OCI-LY7 (cell line): ENCODE measurements at regions not wholly inside any gene's neighbourhood (a gene's known extent, or its start where the extent isn't known, plus 50 kb on each side); places are given as distances from the start of the nearest gene placed in this dataset.
"Not testable (repeated sequence)": the region's sequence is repeated elsewhere in the genome, so short reads cannot be mapped to it uniquely, and the experiment has no call there.

ENCODE experiments used
- BruUV-seq: library from RNA; stranded (reverse); fragments of 400-500 nt; replicated peaks from 2 replicates; lab custom pipeline; 2021; lab: Mats Ljungman, UMichigan
- CTCF ChIA-PET: fragments of 300-600 bp; sonication (Branson Sonifier 250); formaldehyde crosslinking; loops from one replicate; lab custom pipeline; 2022; ENCODE audit warnings: antibody characterized with exemption; ENCODE audit not compliant: unreplicated experiment; lab: Charles Lee
- POLR2A ChIA-PET: fragments of 300-600 bp; sonication (Branson Sonifier 250); formaldehyde crosslinking; loops from one replicate; lab custom pipeline; 2022; ENCODE audit warnings: antibody characterized with exemption; lab: Charles Lee
- DNase-seq: peaks from one replicate; pipeline ENCODE4 v3.0.0-alpha.2; 2015; ENCODE audit warnings: low spot score
- H2AFZ ChIP-seq: fragments of 200-600 bp; sonication (generic), shearing (Covaris generic); 2 replicates; pipeline ENCODE4 v1.6.1; 2014; ENCODE audit warnings: mild to moderate bottlenecking, antibody characterized with exemption, low read length, moderate library complexity
- H3K27ac ChIP-seq: fragments of 200-600 bp; sonication (generic); 2 replicates; pipeline ENCODE4 v1.5.1; 2014; ENCODE audit warnings: mixed run types, low read depth, mild to moderate bottlenecking, moderate library complexity, low read length, inconsistent platforms; ENCODE audit not compliant: poor library complexity, severe bottlenecking
- H3K36me3 ChIP-seq: fragments of 200-600 bp; sonication (generic); 2 replicates; pipeline ENCODE4 v1.6.1; 2014; ENCODE audit warnings: mild to moderate bottlenecking, antibody characterized with exemption, low read length, moderate library complexity, mixed read lengths; ENCODE audit not compliant: insufficient read depth
- H3K4me1 ChIP-seq: fragments of 200-600 bp; sonication (generic); 2 replicates; pipeline ENCODE4 v1.5.1; 2014; ENCODE audit warnings: mild to moderate bottlenecking, low read length; ENCODE audit not compliant: insufficient read depth, poor library complexity, severe bottlenecking
- H3K4me2 ChIP-seq: fragments of 200-600 bp; sonication (generic); 2 replicates; pipeline ENCODE4 v1.6.1; 2014; ENCODE audit warnings: mild to moderate bottlenecking, low read length
- H3K4me3 ChIP-seq: fragments of 200-600 bp; sonication (generic); 2 replicates; pipeline ENCODE4 v1.5.1; 2014; ENCODE audit warnings: mild to moderate bottlenecking, low read depth, low read length; ENCODE audit not compliant: poor library complexity, severe bottlenecking
- H3K79me2 ChIP-seq: fragments of 200-600 bp; sonication (generic); 2 replicates; pipeline ENCODE4 v1.6.1; 2016; ENCODE audit warnings: low read depth, mild to moderate bottlenecking, low read length, moderate library complexity, mixed read lengths; ENCODE audit not compliant: insufficient read depth
- H3K9me2 ChIP-seq: fragments of 200-600 bp; sonication (generic); 2 replicates; pipeline ENCODE4 v1.6.1; 2016; ENCODE audit warnings: mild to moderate bottlenecking, low read length, mixed read lengths; ENCODE audit not compliant: insufficient read depth
- H3K9me3 ChIP-seq: fragments of 200-600 bp; sonication (generic); 2 replicates; pipeline ENCODE4 v1.6.1; 2014; ENCODE audit warnings: mild to moderate bottlenecking, mixed run types, low read length, mixed read lengths
- H4K20me1 ChIP-seq: fragments of 200-600 bp; sonication (generic); 2 replicates; pipeline ENCODE4 v1.6.1; 2014; ENCODE audit warnings: mild to moderate bottlenecking, antibody characterized with exemption, low read length, moderate library complexity, mixed read lengths; ENCODE audit not compliant: insufficient read depth
- intact Hi-C: fragments of 100-400 bp; cut with micrococcal nuclease; formaldehyde crosslinking; loops from one replicate; pipeline ENCODE4 v1.10.0; 2022; ENCODE audit not compliant: unreplicated experiment

DNA sequence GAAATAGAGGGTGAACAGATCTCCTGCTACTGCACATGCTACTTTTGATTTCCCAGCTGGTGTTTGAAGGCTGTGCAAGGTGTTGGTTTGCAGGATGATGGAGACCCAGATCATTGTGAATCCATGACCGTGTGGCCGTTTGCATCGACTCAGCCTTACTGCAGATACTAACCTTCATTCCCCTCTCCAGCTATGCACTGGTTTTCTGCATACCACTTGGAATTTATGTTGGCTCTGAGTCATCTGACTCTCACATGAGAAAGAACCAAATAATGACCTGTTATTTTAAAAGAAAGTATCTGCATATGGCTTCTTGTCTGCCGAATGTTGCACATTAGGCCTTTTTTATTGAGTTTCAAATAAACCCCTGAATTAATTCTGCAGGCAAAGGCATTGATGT lies 183.3 kb upstream of the PRKX start:
- H3K27ac ChIP-seq, H3K4me1 ChIP-seq, H3K4me3 ChIP-seq, H3K9me3 ChIP-seq, H4K20me1 ChIP-seq, H3K9me2 ChIP-seq, BruUV-seq, POLR2A ChIA-PET, H3K36me3 ChIP-seq, intact Hi-C loops, CTCF ChIA-PET, H3K4me2 ChIP-seq, H3K79me2 ChIP-seq, H2AFZ ChIP-seq, DNase-seq: not testable (repeated sequence)

DNA sequence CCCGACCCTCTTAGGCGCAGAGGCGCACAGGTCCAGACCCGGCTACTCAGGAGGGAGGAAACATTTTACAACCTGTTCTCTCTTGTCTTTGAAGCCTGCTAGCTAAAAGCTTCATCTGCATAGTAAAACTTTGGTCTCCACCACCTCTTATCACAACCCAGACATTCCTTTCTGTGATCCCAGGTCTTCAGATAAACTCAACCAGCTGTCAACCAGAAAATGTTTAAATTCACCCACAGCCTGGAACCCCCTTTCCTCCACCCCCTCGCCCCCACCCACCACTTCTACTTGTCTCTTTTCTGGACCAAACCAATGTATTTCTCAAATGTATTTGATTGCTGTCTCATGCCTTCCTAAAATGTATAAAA lies 169.1 kb upstream of the PRKX start:
- CTCF ChIA-PET, intact Hi-C loops, H3K4me1 ChIP-seq: not testable (repeated sequence)

GRCh38 chrX:3881898-3882552 lies 168.6 kb upstream of the PRKX start:
- DNase-seq, H3K4me2 ChIP-seq, H2AFZ ChIP-seq, CTCF ChIA-PET, H3K4me1 ChIP-seq, H4K20me1 ChIP-seq, intact Hi-C loops, H3K36me3 ChIP-seq, H3K79me2 ChIP-seq, H3K4me3 ChIP-seq, POLR2A ChIA-PET, H3K9me3 ChIP-seq, H3K27ac ChIP-seq, H3K9me2 ChIP-seq, BruUV-seq: not testable (repeated sequence)

More for the DNA sequence above, 169.1 kb upstream of the PRKX start:
- POLR2A ChIA-PET, H3K36me3 ChIP-seq, H3K4me2 ChIP-seq, H3K4me3 ChIP-seq, H3K9me2 ChIP-seq, H3K9me3 ChIP-seq, H3K79me2 ChIP-seq, H3K27ac ChIP-seq, H2AFZ ChIP-seq, H4K20me1 ChIP-seq, DNase-seq, BruUV-seq: not testable (repeated sequence)

- H3K79me2 ChIP-seq, H3K27ac ChIP-seq, BruUV-seq, POLR2A ChIA-PET, CTCF ChIA-PET, H3K4me3 ChIP-seq, H3K9me2 ChIP-seq, H3K9me3 ChIP-seq, H3K4me1 ChIP-seq, DNase-seq, H3K36me3 ChIP-seq, H2AFZ ChIP-seq, intact Hi-C loops, H3K4me2 ChIP-seq, H4K20me1 ChIP-seq: not testable (repeated sequence)
Observed at GRCh38 chrX:3881255-3881895, 167.9 kb upstream of the PRKX start.

DNA sequence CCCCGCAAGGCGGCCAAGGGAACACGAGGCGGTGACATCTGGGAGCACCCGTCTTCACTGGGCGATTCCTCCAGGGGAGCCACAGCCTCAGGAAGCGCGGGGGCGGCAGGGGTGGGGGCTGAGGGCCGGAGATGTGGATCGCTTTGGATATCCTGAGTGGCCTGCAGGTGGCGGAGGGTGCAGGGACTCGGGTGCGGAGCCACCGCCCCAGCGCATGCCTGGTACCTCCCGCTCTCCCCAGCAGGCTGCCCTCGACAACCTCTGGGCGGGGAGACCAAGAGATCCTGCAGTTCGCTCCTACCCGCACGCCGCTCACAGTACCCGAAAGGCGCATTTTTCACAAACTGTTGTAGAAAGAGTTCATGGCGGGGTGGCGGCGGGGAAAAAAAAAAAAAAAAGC lies 162.9 kb upstream of the PRKX start:
- H3K9me2 ChIP-seq, H3K4me2 ChIP-seq, CTCF ChIA-PET, H2AFZ ChIP-seq, H3K27ac ChIP-seq, H3K4me1 ChIP-seq, DNase-seq, BruUV-seq, H3K36me3 ChIP-seq, H3K9me3 ChIP-seq, H3K79me2 ChIP-seq, H3K4me3 ChIP-seq, POLR2A ChIA-PET, intact Hi-C loops, H4K20me1 ChIP-seq: not testable (repeated sequence)

- H3K9me3 ChIP-seq, H3K4me3 ChIP-seq, CTCF ChIA-PET, H2AFZ ChIP-seq, H3K4me1 ChIP-seq, BruUV-seq, H3K79me2 ChIP-seq, H3K4me2 ChIP-seq, POLR2A ChIA-PET, DNase-seq, H3K9me2 ChIP-seq, H4K20me1 ChIP-seq, H3K36me3 ChIP-seq, intact Hi-C loops, H3K27ac ChIP-seq: not testable (repeated sequence)
Observed at GRCh38 chrX:3875638-3876037, 162.2 kb upstream of the PRKX start.
